ENCODE measurements at regions not wholly inside any gene's neighbourhood (a gene's known extent, or its start where the extent isn't known, plus 50 kb on each side); places are given as distances from the start of the nearest gene placed in this dataset.
"Not testable (repeated sequence)": the region's sequence is repeated elsewhere in the genome, so short reads cannot be mapped to it uniquely, and the experiment has no call there.

DNA sequence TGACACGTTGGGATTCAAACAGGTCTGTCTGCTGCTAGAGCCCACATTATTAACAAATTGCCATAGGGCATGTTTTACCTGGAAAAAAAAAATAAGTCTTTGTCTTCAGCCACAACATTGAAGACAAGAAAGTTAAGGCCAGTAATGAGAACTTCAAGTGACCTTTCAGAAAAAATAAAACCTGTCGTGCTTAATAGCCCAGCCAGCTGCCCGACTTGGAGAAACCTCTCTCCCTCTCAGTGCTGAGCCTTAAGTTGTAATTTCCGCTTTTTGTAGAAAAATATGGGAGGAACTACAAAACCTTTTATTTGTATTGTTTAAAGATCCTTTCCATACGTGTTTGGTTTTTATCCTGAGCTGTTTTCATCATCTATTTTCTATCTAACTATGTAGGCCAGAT is 454.3 kb upstream of the SLITRK6 start:
- DNase-seq (ENCODE audit: extremely low read depth, low read depth) = not testable (repeated sequence)

- DNase-seq (ENCODE audit: extremely low read depth, low read depth) = not testable (repeated sequence)
Observed at GRCh38 chr13:86255820-86256219, 456.6 kb upstream of the SLITRK6 start.

- no peak for DNase-seq (ENCODE audit: extremely low read depth, low read depth)
- TF ChIP-seq CTCF (IDR thresholded peaks at IDR 0.05; ENCODE audit: low read depth, low read length) = no peak
Observed at GRCh38 chr13:86269511-86269910, 470.3 kb upstream of the SLITRK6 start.

DNA sequence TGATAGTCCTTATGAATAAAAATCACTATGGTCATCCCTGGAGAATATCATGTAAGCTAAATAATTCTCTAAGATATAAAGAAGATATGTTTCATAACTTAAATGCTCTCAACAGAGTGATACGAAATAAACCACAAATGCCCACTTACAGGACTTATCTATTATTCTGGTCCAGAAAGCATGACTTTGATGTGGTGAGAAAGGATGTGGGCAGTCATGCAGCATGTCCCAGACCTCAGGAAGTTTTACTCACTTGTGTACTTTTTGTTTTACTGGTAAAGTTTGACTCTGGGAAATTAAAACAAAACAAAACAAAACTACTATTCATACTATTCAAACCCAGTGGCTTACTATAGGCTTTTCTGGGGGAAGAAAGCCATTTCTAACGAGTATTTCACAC is 483.2 kb upstream of the SLITRK6 start:
- no peak for TF ChIP-seq CTCF (IDR thresholded peaks at IDR 0.05; ENCODE audit: low read depth, low read length)
- no peak for DNase-seq (ENCODE audit: extremely low read depth, low read depth)

DNA sequence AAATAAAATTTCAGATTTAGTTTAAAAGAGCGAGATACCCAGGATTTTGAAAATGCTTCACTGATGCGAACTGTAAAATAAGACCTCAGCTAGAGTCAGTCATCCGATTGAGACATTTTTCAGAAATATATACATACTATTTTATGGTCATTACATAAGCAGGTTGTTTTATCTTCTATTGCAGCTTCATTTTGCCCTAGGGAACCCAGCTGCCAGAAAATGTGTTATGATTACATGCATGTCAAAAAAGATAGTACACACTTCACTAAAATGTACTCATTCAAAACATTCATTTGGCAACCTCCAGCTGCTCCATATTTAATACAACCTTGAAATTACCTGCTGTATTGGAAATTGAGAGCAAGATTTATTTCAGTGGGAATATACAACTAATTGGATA is 483.8 kb upstream of the SLITRK6 start:
- DNase-seq (ENCODE audit: extremely low read depth, low read depth) = no peak
- TF ChIP-seq CTCF (IDR thresholded peaks at IDR 0.05; ENCODE audit: low read depth, low read length) = no peak

GRCh38 chr13:86298725-86299124 is 499.5 kb upstream of the SLITRK6 start:
- no peak for DNase-seq (ENCODE audit: extremely low read depth, low read depth)
- no peak for TF ChIP-seq CTCF (IDR thresholded peaks at IDR 0.05; ENCODE audit: low read depth, low read length)

- no peak for TF ChIP-seq CTCF (IDR thresholded peaks at IDR 0.05; ENCODE audit: low read depth, low read length)
- no peak for DNase-seq (ENCODE audit: extremely low read depth, low read depth)
Observed at GRCh38 chr13:86299128-86299527, 499.9 kb upstream of the SLITRK6 start.

DNA sequence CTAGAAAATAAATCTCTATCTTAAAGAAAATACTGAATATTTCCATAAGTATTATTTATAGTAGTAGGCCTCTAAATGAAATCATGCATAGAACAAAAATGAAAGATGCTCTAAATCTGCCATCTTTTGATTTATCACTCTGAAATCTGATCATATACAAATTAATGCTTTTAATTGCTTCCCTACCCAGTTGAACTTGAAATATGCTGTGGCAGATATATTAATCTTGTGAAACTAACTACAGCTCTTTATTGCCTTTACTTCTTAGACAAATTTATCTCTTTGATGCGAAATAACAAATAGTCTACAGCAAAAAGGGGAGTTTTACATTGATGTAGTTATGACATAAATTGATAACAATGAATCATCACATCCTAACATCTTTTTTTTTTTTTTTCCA is 510.7 kb upstream of the SLITRK6 start:
- no peak for TF ChIP-seq CTCF (IDR thresholded peaks at IDR 0.05; ENCODE audit: low read depth, low read length)
- DNase-seq (ENCODE audit: extremely low read depth, low read depth) = no peak

DNA sequence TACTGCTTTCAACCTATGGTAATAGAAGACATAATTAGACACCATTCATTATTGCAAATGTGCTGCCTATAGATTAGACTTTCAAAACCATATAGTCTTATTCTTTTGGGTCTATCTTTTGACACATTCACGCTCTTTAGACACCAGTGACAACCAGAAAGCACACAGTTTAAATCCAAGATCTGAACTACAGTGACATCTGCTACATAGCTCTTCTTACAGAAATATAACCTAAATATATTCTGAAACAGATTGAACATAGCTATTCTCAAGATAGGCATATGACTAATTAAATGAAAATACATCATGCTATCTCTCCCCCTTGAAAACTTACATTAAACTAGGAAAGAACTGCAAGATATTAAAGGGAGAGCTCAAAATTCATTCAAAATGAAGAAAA is 514.2 kb upstream of the SLITRK6 start:
- DNase-seq (ENCODE audit: extremely low read depth, low read depth) = no peak
- TF ChIP-seq CTCF (IDR thresholded peaks at IDR 0.05; ENCODE audit: low read depth, low read length) = no peak

All from AG09319 (cell line).